GM23338 (cell line): ENCODE measurements at regions not wholly inside any gene's neighbourhood (a gene's known extent, or its start where the extent isn't known, plus 50 kb on each side); places are given as distances from the start of the nearest gene placed in this dataset.

Source experiments
- ATAC-seq: fragments of 200-7000 bp; cut with Tn5 transposase; 3 replicates; pipeline ENCODE4 v1.9.1; 2020
- DNase-seq: peaks from one replicate; pipeline ENCODE4 v3.0.0-alpha.2; 2015; ENCODE audit warnings: low spot score
- H2AFZ ChIP-seq: fragments of 200-600 bp; sonication (generic); 2 replicates; pipeline ENCODE4 v1.8.0; 2016; ENCODE audit warnings: antibody characterized with exemption, mild to moderate bottlenecking, moderate library complexity
- H3F3A ChIP-seq: fragments of 200-600 bp; sonication (generic); replicated peaks from 2 replicates; pipeline ENCODE4 v1.8.0; 2017; ENCODE audit warnings: antibody characterized with exemption, mixed run types, low read depth
- H3K27ac ChIP-seq: fragments of 200-600 bp; sonication (generic); 2 replicates; pipeline ENCODE4 v1.6.1; 2016; ENCODE audit warnings: low read depth
- H3K27me3 ChIP-seq: fragments of 200-600 bp; sonication (generic); 2 replicates; pipeline ENCODE4 v1.8.0; 2016; ENCODE audit warnings: mild to moderate bottlenecking, mixed run types, moderate library complexity; ENCODE audit not compliant: insufficient read depth
- H3K36me3 ChIP-seq: fragments of 200-600 bp; sonication (generic); 2 replicates; pipeline ENCODE4 v1.8.0; 2016; ENCODE audit warnings: mild to moderate bottlenecking; ENCODE audit not compliant: insufficient read depth
- H3K4me1 ChIP-seq: fragments of 200-600 bp; sonication (generic); 2 replicates; pipeline ENCODE4 v1.8.0; 2016; ENCODE audit warnings: mild to moderate bottlenecking, moderate library complexity; ENCODE audit not compliant: insufficient read depth
- H3K4me2 ChIP-seq: fragments of 200-600 bp; sonication (generic); 2 replicates; pipeline ENCODE4 v1.7.1; 2017; ENCODE audit warnings: mixed run types
- H3K4me3 ChIP-seq: fragments of 200-600 bp; sonication (generic); 2 replicates; pipeline ENCODE4 v1.6.1; 2016; ENCODE audit warnings: mixed run types
- H3K79me2 ChIP-seq: fragments of 200-600 bp; sonication (generic); replicated peaks from 2 replicates; pipeline ENCODE4 v1.8.0; 2017; ENCODE audit warnings: mild to moderate bottlenecking; ENCODE audit not compliant: insufficient read depth
- H3K9me2 ChIP-seq: fragments of 200-600 bp; sonication (generic); 2 replicates; pipeline ENCODE4 v1.8.0; 2017; ENCODE audit not compliant: insufficient read depth
- H4K20me1 ChIP-seq: fragments of 200-600 bp; sonication (generic); replicated peaks from 2 replicates; pipeline ENCODE4 v1.8.0; 2017; ENCODE audit warnings: mild to moderate bottlenecking; ENCODE audit not compliant: insufficient read depth
- H3K27ac Mint-ChIP-seq: 2 replicates; pipeline ENCODE4 v1.8.0; 2020; ENCODE audit warnings: inconsistent platforms, mild to moderate bottlenecking, moderate library complexity, mixed read lengths
- H3K27me3 Mint-ChIP-seq: 3 replicates; pipeline ENCODE4 v1.8.0; 2022; ENCODE audit warnings: low read depth, mild to moderate bottlenecking, moderate library complexity, mixed read lengths, inconsistent platforms; ENCODE audit not compliant: insufficient read depth, poor library complexity
- H3K36me3 Mint-ChIP-seq: 3 replicates; pipeline ENCODE4 v1.8.0; 2021; ENCODE audit warnings: low read depth, mild to moderate bottlenecking, inconsistent platforms, moderate library complexity, mixed read lengths
- H3K4me1 Mint-ChIP-seq: 3 replicates; pipeline ENCODE4 v1.8.0; 2020; ENCODE audit warnings: mild to moderate bottlenecking, inconsistent platforms, mixed read lengths
- H3K4me3 Mint-ChIP-seq: 3 replicates; pipeline ENCODE4 v1.8.0; 2021; ENCODE audit warnings: moderate library complexity, mild to moderate bottlenecking, inconsistent platforms, mixed read lengths
- H3K9me3 Mint-ChIP-seq: 3 replicates; pipeline ENCODE4 v1.8.0; 2020; ENCODE audit warnings: moderate library complexity, mild to moderate bottlenecking, inconsistent platforms, mixed read lengths
- CREB1 ChIP-seq: fragments of 250-450 bp; sonication (Bioruptor Pico); IDR thresholded peaks from 2 replicates; pipeline ENCODE4 v1.5.0; 2020; ENCODE audit warnings: low read depth, mild to moderate bottlenecking, moderate library complexity
- EZH2phosphoT487 ChIP-seq: fragments of 200-600 bp; sonication (generic); IDR thresholded peaks from one replicate; pipeline ENCODE4 v1.8.1; 2018; ENCODE audit warnings: antibody characterized with exemption; ENCODE audit not compliant: unreplicated experiment
- JUNB ChIP-seq: IDR thresholded peaks from one replicate; pipeline ENCODE4 v1.6.1; 2016; ENCODE audit warnings: antibody characterized with exemption; ENCODE audit not compliant: unreplicated experiment
- NANOG ChIP-seq: IDR thresholded peaks from 2 replicates; pipeline ENCODE4 v1.6.1; 2016; ENCODE audit warnings: antibody characterized with exemption, borderline replicate concordance
- POLR2AphosphoS5 ChIP-seq: IDR thresholded peaks from 2 replicates; pipeline ENCODE4 v1.6.1; 2016; ENCODE audit warnings: antibody characterized with exemption, low read depth
- STAT1 ChIP-seq: IDR thresholded peaks from one replicate; pipeline ENCODE4 v1.6.1; 2016; ENCODE audit warnings: antibody characterized with exemption; ENCODE audit not compliant: unreplicated experiment
- ZNF114 ChIP-seq: fragments of 250-450 bp; sonication (Bioruptor Pico); IDR thresholded peaks from 2 replicates; pipeline ENCODE4 v1.5.0; 2020; ENCODE audit warnings: mild to moderate bottlenecking, moderate library complexity
- ZNF331 ChIP-seq: fragments of 250-450 bp; sonication (Bioruptor Pico); IDR thresholded peaks from 2 replicates; pipeline ENCODE4 v1.5.0; 2020; ENCODE audit warnings: low read depth, mild to moderate bottlenecking, moderate library complexity
- TF ChIP-seq, protein P1 (sequence below): fragments of 250-450 bp; sonication (Bioruptor Pico); IDR thresholded peaks from 2 replicates; pipeline ENCODE4 v1.5.0; 2020; ENCODE audit warnings: mild to moderate bottlenecking, moderate library complexity
- TF ChIP-seq, protein P2 (sequence below): IDR thresholded peaks from one replicate; pipeline ENCODE4 v1.6.1; 2018; ENCODE audit warnings: antibody characterized with exemption; ENCODE audit not compliant: unreplicated experiment
- TF ChIP-seq, protein P3 (sequence below), 2 experiments: fragments of 200-600 bp in 1 of 2; sonication (generic) in 1 of 2; conservative IDR thresholded peaks; 2 replicates each; pipeline versions ENCODE4 v1.5.1 to v1.6.1; 2016 to 2017; ENCODE audit warnings: antibody characterized with exemption in 2 of 2, low read depth in 2 of 2, mild to moderate bottlenecking in 2 of 2, moderate library complexity in 1 of 2

DNA sequence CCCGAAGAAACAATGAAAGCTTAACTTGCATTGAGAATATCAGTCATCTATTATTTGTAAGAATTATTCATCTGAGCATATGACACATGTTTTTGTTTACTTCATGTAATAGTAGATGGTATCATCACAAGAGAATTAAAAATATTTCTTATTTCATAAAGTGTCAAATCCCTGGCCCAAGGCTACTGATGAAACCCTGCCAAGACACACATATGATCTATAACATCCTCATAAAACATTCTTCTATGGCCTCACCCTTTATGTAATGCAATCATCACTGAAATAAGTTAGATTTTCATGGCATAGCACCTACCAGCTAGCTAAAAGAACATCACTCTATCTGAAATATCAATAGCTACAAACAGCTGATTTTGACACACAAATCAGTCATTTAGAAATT is 385.6 kb upstream of the PHF14 start:
- TF ChIP-seq ZNF331 (CRISPR knock-in tag) (no peak), NANOG (no peak)
- Histone ChIP-seq H3K27ac (no peak overlapping the region), H2AFZ (no peak overlapping the region), H4K20me1 (no peaks in the 10 kb centered on the region), H3F3A (no peaks in the 10 kb centered on the region), H3K36me3 (no peaks in the 10 kb centered on the region), H3K4me3 (no peak overlapping the region), H3K4me1 (no peaks in the 10 kb centered on the region), H3K79me2 (no peaks in the 10 kb centered on the region), H3K4me2 (no peak overlapping the region), H3K9me2 (no peaks in the 10 kb centered on the region), H3K27me3 (no peaks in the 10 kb centered on the region)
- DNase-seq (no peak), ATAC-seq (no peak)
- Mint-ChIP-seq H3K9me3 (no peaks in the 10 kb centered on the region), H3K27me3 (no peaks in the 10 kb centered on the region), H3K27ac (no peak overlapping the region), H3K4me1 (no peaks in the 10 kb centered on the region), H3K36me3 (no peaks in the 10 kb centered on the region), H3K4me3 (no peak overlapping the region)

DNA sequence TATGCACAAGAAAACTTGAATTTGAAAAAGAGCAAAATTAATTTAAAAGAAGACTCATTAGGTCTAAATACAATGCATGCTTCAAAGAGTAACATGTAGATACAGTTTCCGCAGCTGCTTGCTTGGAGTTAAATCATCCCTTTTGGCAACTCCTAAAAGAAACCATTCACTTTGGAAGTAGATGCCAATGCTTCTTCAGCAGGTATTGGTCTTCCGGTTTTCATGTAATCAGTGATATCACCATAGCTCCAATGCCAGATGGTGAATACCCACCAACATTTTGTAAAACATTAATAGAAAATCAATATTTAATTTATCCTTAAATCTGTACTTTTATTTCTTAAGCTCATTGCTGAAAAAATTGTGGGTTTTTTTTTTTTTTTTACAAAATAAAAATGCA is 381.1 kb upstream of the PHF14 start:
- H3K27me3 Mint-ChIP-seq, result no peaks in the 10 kb centered on the region
- Histone ChIP-seq H3K27me3 (no peaks in the 10 kb centered on the region), H3K4me3 (no peak overlapping the region), H3K36me3 (no peaks in the 10 kb centered on the region), H3K4me2 (no peak overlapping the region), H4K20me1 (no peaks in the 10 kb centered on the region), H3K4me1 (no peaks in the 10 kb centered on the region), H3K9me2 (no peaks in the 10 kb centered on the region), H2AFZ (no peak overlapping the region), H3K27ac (no peak overlapping the region), H3K79me2 (no peaks in the 10 kb centered on the region), H3F3A (no peaks in the 10 kb centered on the region)
- no peaks in the 10 kb centered on the region for H3K36me3 Mint-ChIP-seq
- TF ChIP-seq POLR2AphosphoS5 (no peak), CREB1 (CRISPR knock-in tag) (no peak), ZNF331 (CRISPR knock-in tag) (no peak), NANOG (no peak), EZH2phosphoT487 (no peak), ZNF114 (CRISPR knock-in tag) (no peak), STAT1 (no peak), JUNB (no peak)
- TF ChIP-seq, protein P1, sequence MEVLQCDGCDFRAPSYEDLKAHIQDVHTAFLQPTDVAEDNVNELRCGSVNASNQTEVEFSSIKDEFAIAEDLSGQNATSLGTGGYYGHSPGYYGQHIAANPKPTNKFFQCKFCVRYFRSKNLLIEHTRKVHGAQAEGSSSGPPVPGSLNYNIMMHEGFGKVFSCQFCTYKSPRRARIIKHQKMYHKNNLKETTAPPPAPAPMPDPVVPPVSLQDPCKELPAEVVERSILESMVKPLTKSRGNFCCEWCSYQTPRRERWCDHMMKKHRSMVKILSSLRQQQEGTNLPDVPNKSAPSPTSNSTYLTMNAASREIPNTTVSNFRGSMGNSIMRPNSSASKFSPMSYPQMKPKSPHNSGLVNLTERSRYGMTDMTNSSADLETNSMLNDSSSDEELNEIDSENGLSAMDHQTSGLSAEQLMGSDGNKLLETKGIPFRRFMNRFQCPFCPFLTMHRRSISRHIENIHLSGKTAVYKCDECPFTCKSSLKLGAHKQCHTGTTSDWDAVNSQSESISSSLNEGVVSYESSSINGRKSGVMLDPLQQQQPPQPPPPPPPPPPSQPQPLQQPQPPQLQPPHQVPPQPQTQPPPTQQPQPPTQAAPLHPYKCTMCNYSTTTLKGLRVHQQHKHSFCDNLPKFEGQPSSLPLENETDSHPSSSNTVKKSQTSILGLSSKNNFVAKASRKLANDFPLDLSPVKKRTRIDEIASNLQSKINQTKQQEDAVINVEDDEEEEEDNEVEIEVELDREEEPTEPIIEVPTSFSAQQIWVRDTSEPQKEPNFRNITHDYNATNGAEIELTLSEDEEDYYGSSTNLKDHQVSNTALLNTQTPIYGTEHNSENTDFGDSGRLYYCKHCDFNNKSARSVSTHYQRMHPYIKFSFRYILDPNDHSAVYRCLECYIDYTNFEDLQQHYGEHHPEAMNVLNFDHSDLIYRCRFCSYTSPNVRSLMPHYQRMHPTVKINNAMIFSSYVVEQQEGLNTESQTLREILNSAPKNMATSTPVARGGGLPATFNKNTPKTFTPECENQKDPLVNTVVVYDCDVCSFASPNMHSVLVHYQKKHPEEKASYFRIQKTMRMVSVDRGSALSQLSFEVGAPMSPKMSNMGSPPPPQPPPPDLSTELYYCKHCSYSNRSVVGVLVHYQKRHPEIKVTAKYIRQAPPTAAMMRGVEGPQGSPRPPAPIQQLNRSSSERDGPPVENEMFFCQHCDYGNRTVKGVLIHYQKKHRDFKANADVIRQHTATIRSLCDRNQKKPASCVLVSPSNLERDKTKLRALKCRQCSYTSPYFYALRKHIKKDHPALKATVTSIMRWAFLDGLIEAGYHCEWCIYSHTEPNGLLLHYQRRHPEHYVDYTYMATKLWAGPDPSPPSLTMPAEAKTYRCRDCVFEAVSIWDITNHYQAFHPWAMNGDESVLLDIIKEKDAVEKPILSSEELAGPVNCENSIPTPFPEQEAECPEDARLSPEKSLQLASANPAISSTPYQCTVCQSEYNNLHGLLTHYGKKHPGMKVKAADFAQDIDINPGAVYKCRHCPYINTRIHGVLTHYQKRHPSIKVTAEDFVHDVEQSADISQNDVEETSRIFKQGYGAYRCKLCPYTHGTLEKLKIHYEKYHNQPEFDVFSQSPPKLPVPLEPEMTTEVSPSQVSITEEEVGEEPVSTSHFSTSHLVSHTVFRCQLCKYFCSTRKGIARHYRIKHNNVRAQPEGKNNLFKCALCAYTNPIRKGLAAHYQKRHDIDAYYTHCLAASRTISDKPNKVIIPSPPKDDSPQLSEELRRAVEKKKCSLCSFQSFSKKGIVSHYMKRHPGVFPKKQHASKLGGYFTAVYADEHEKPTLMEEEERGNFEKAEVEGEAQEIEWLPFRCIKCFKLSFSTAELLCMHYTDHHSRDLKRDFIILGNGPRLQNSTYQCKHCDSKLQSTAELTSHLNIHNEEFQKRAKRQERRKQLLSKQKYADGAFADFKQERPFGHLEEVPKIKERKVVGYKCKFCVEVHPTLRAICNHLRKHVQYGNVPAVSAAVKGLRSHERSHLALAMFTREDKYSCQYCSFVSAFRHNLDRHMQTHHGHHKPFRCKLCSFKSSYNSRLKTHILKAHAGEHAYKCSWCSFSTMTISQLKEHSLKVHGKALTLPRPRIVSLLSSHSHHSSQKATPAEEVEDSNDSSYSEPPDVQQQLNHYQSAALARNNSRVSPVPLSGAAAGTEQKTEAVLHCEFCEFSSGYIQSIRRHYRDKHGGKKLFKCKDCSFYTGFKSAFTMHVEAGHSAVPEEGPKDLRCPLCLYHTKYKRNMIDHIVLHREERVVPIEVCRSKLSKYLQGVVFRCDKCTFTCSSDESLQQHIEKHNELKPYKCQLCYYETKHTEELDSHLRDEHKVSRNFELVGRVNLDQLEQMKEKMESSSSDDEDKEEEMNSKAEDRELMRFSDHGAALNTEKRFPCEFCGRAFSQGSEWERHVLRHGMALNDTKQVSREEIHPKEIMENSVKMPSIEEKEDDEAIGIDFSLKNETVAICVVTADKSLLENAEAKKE (CRISPR knock-in tag), result no peak
- TF ChIP-seq, protein P2, sequence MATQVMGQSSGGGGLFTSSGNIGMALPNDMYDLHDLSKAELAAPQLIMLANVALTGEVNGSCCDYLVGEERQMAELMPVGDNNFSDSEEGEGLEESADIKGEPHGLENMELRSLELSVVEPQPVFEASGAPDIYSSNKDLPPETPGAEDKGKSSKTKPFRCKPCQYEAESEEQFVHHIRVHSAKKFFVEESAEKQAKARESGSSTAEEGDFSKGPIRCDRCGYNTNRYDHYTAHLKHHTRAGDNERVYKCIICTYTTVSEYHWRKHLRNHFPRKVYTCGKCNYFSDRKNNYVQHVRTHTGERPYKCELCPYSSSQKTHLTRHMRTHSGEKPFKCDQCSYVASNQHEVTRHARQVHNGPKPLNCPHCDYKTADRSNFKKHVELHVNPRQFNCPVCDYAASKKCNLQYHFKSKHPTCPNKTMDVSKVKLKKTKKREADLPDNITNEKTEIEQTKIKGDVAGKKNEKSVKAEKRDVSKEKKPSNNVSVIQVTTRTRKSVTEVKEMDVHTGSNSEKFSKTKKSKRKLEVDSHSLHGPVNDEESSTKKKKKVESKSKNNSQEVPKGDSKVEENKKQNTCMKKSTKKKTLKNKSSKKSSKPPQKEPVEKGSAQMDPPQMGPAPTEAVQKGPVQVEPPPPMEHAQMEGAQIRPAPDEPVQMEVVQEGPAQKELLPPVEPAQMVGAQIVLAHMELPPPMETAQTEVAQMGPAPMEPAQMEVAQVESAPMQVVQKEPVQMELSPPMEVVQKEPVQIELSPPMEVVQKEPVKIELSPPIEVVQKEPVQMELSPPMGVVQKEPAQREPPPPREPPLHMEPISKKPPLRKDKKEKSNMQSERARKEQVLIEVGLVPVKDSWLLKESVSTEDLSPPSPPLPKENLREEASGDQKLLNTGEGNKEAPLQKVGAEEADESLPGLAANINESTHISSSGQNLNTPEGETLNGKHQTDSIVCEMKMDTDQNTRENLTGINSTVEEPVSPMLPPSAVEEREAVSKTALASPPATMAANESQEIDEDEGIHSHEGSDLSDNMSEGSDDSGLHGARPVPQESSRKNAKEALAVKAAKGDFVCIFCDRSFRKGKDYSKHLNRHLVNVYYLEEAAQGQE, result no peak
- TF ChIP-seq, protein P3, sequence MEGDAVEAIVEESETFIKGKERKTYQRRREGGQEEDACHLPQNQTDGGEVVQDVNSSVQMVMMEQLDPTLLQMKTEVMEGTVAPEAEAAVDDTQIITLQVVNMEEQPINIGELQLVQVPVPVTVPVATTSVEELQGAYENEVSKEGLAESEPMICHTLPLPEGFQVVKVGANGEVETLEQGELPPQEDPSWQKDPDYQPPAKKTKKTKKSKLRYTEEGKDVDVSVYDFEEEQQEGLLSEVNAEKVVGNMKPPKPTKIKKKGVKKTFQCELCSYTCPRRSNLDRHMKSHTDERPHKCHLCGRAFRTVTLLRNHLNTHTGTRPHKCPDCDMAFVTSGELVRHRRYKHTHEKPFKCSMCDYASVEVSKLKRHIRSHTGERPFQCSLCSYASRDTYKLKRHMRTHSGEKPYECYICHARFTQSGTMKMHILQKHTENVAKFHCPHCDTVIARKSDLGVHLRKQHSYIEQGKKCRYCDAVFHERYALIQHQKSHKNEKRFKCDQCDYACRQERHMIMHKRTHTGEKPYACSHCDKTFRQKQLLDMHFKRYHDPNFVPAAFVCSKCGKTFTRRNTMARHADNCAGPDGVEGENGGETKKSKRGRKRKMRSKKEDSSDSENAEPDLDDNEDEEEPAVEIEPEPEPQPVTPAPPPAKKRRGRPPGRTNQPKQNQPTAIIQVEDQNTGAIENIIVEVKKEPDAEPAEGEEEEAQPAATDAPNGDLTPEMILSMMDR (conservative IDR thresholded peaks at IDR 0.05; ENCODE audit: low read depth in 2 of 2), result no peak
- no peaks in the 10 kb centered on the region for H3K9me3 Mint-ChIP-seq
- H3K4me3 Mint-ChIP-seq, result no peak overlapping the region
- H3K27ac Mint-ChIP-seq, result no peak overlapping the region
- DNase-seq (no peak), ATAC-seq (no peak)
- no peaks in the 10 kb centered on the region for H3K4me1 Mint-ChIP-seq
